Neural cell (in vitro differentiated cells): ENCODE measurements at regions not wholly inside any gene's neighbourhood (a gene's known extent, or its start where the extent isn't known, plus 50 kb on each side); places are given as distances from the start of the nearest gene placed in this dataset.

Experiments used
- H2AFZ ChIP-seq: fragments of 200-600, 300-800 bp; sonication (generic), shearing (Covaris generic); 2 replicates; pipeline ENCODE4 v1.6.0; 2014; ENCODE audit warnings: low read depth, mild to moderate bottlenecking, antibody characterized with exemption, low read length, moderate library complexity
- H3F3A ChIP-seq: fragments of 200-600 bp; shearing (Covaris generic); 2 replicates; pipeline ENCODE4 v1.6.1; 2016; ENCODE audit warnings: mild to moderate bottlenecking, moderate library complexity, mixed read lengths, antibody characterized with exemption, low read length; ENCODE audit not compliant: insufficient read depth, poor library complexity, severe bottlenecking
- H3K27ac ChIP-seq: fragments of 200-600, 300-800 bp; sonication (generic), shearing (Covaris generic); 2 replicates; pipeline ENCODE4 v1.5.1; 2014; ENCODE audit warnings: mild to moderate bottlenecking, low read length, moderate library complexity
- H3K27me3 ChIP-seq: fragments of 300-800, 200-600 bp; sonication (generic), shearing (Covaris generic); 2 replicates; pipeline ENCODE4 v1.6.0; 2014; ENCODE audit warnings: mild to moderate bottlenecking, low read depth, low read length, moderate library complexity; ENCODE audit not compliant: insufficient read depth
- H3K36me3 ChIP-seq: fragments of 300-800, 200-600 bp; sonication (generic), shearing (Covaris generic); 2 replicates; pipeline ENCODE4 v1.5.1; 2014; ENCODE audit warnings: mild to moderate bottlenecking, antibody characterized with exemption, low read length, moderate library complexity; ENCODE audit not compliant: insufficient read depth
- H3K4me2 ChIP-seq: fragments of 300-800, 200-600 bp; sonication (generic), shearing (Covaris generic); 2 replicates; pipeline ENCODE4 v1.6.0; 2014; ENCODE audit warnings: mild to moderate bottlenecking, low read length
- H3K4me3 ChIP-seq: fragments of 300-800, 200-600 bp; sonication (generic), shearing (Covaris generic); 2 replicates; pipeline ENCODE4 v1.5.1; 2014; ENCODE audit warnings: mild to moderate bottlenecking, low read length, moderate library complexity
- H3K79me2 ChIP-seq: fragments of 200-600 bp; shearing (Covaris generic); replicated peaks from 2 replicates; pipeline ENCODE4 v1.6.0; 2014; ENCODE audit warnings: mild to moderate bottlenecking, low read length, moderate library complexity; ENCODE audit not compliant: insufficient read depth
- H3K9ac ChIP-seq: fragments of 300-800, 200-600 bp; sonication (generic), shearing (Covaris generic); 2 replicates; pipeline ENCODE4 v1.6.1; 2016; ENCODE audit warnings: mild to moderate bottlenecking, low read length, mixed read lengths
- H3K9me2 ChIP-seq: fragments of 200-600 bp; shearing (Covaris generic); 2 replicates; pipeline ENCODE4 v1.6.1; 2016; ENCODE audit warnings: mild to moderate bottlenecking, low read length, mixed read lengths; ENCODE audit not compliant: insufficient read depth
- H3K9me3 ChIP-seq: fragments of 200-600, 300-800 bp; sonication (generic), shearing (Covaris generic); 2 replicates; pipeline ENCODE4 v1.6.1; 2016; ENCODE audit warnings: mild to moderate bottlenecking, mixed run types, low read length, moderate library complexity, mixed read lengths
- H4K20me1 ChIP-seq: fragments of 200-600 bp; shearing (Covaris generic); 2 replicates; pipeline ENCODE4 v1.6.1; 2016; ENCODE audit warnings: mild to moderate bottlenecking, mixed run types; ENCODE audit not compliant: insufficient read depth
- CTCF ChIP-seq: fragments of 450-650 bp; IDR thresholded peaks from 2 replicates; pipeline ENCODE4 v1.5.1; 2014; ENCODE audit warnings: antibody characterized with exemption, mild to moderate bottlenecking, moderate library complexity; ENCODE audit not compliant: poor library complexity, severe bottlenecking
- EP300 ChIP-seq: fragments of 450-650 bp; conservative IDR thresholded peaks from 2 replicates; pipeline ENCODE4 v1.6.1; 2014; ENCODE audit warnings: antibody characterized with exemption, mild to moderate bottlenecking, moderate library complexity; ENCODE audit not compliant: poor library complexity, severe bottlenecking
- EZH2 ChIP-seq: fragments of 200-600, 300-800 bp; shearing (Covaris generic), sonication (generic); IDR thresholded peaks from 2 replicates; pipeline ENCODE4 v1.6.1; 2014; ENCODE audit warnings: antibody characterized with exemption, low read length, borderline replicate concordance, mild to moderate bottlenecking; ENCODE audit not compliant: insufficient read depth, poor library complexity, severe bottlenecking
- MXI1 ChIP-seq: fragments of 450-650 bp; conservative IDR thresholded peaks from 2 replicates; pipeline ENCODE4 v1.6.1; 2014; ENCODE audit warnings: antibody characterized with exemption, mild to moderate bottlenecking; ENCODE audit not compliant: poor library complexity, severe bottlenecking
- POLR2AphosphoS5 ChIP-seq: IDR thresholded peaks from 2 replicates; pipeline ENCODE4 v1.6.1; 2012
- RAD21 ChIP-seq: fragments of 450-650 bp; conservative IDR thresholded peaks from 2 replicates; pipeline ENCODE4 v1.6.1; 2014; ENCODE audit warnings: antibody characterized with exemption, mild to moderate bottlenecking, moderate library complexity
- REST ChIP-seq: IDR thresholded peaks from 2 replicates; pipeline ENCODE4 v1.6.1; 2012; ENCODE audit warnings: borderline replicate concordance
- SMC3 ChIP-seq: fragments of 450-650 bp; conservative IDR thresholded peaks from 2 replicates; pipeline ENCODE4 v1.6.1; 2014; ENCODE audit warnings: antibody characterized with exemption, mild to moderate bottlenecking, moderate library complexity; ENCODE audit not compliant: poor library complexity
- TAF1 ChIP-seq: IDR thresholded peaks from 2 replicates; pipeline ENCODE4 v1.6.1; 2012; ENCODE audit warnings: low read depth

GRCh38 chr21:35422011-35422410 is 372.9 kb upstream of the RUNX1 start:
- H4K20me1 ChIP-seq: no peaks in the 10 kb centered on the region
- no peaks in the 10 kb centered on the region for H3K9me3 ChIP-seq
- H3K4me2 ChIP-seq: no peak overlapping the region
- H3K4me3 ChIP-seq: no peak overlapping the region
- no peaks in the 10 kb centered on the region for H3K36me3 ChIP-seq
- H3K27ac ChIP-seq: no peak overlapping the region
- H3K9me2 ChIP-seq: no peaks in the 10 kb centered on the region
- no peaks in the 10 kb centered on the region for H3F3A ChIP-seq
- H2AFZ ChIP-seq: no peak overlapping the region
- H3K27me3 ChIP-seq: no peaks in the 10 kb centered on the region
- H3K79me2 ChIP-seq: no peaks in the 10 kb centered on the region
- TF ChIP-seq CTCF (no peak), EZH2 (no peak), SMC3 (no peak), MXI1 (no peak), TAF1 (no peak), EP300 (no peak)
- H3K9ac ChIP-seq: no peak overlapping the region

- no peaks in the 10 kb centered on the region for H3K9me3 ChIP-seq
- H3K4me2 ChIP-seq: no peak overlapping the region
- no peak overlapping the region for H3K27ac ChIP-seq
- H3F3A ChIP-seq: no peaks in the 10 kb centered on the region
- no peak overlapping the region for H3K4me3 ChIP-seq
- H3K36me3 ChIP-seq: no peaks in the 10 kb centered on the region
- no peaks in the 10 kb centered on the region for H3K27me3 ChIP-seq
- no peak overlapping the region for H2AFZ ChIP-seq
- no peaks in the 10 kb centered on the region for H3K79me2 ChIP-seq
- no peak overlapping the region for H3K9ac ChIP-seq
- TF ChIP-seq EP300 (no peak), SMC3 (no peak), RAD21 (no peak), EZH2 (no peak), TAF1 (no peak), REST (no peak), POLR2AphosphoS5 (no peak), MXI1 (no peak), CTCF (no peak)
- H4K20me1 ChIP-seq: no peaks in the 10 kb centered on the region
- H3K9me2 ChIP-seq: no peaks in the 10 kb centered on the region
Measured at GRCh38 chr21:35421221-35421620, 372.1 kb upstream of the RUNX1 start.
